ENCODE measurements at regions not wholly inside any gene's neighbourhood (a gene's known extent, or its start where the extent isn't known, plus 50 kb on each side); places are given as distances from the start of the nearest gene placed in this dataset.

GRCh38 chr5:77157732-77158532 lies 52.5 kb upstream of the PDE8B start:
- no peak for TF ChIP-seq CTCF (IDR thresholded peaks at IDR 0.05; ENCODE audit: low read depth, low read length)
- no peak overlapping the region for H3K4me3 ChIP-seq (ENCODE audit: low read depth, low read length)

- no peak overlapping the region for H3K4me3 ChIP-seq (ENCODE audit: low read depth, low read length)
- no peak for TF ChIP-seq CTCF (IDR thresholded peaks at IDR 0.05; ENCODE audit: low read depth, low read length)
Measured at GRCh38 chr5:77156379-77156778, 54.1 kb upstream of the PDE8B start.

GRCh38 chr5:77155179-77155785 lies 55.2 kb upstream of the PDE8B start:
- H3K4me3 ChIP-seq (ENCODE audit: low read depth, low read length), result no peak overlapping the region
- no peak for TF ChIP-seq CTCF (IDR thresholded peaks at IDR 0.05; ENCODE audit: low read depth, low read length)

- no peak overlapping the region for H3K4me3 ChIP-seq (ENCODE audit: low read depth, low read length)
- TF ChIP-seq CTCF (IDR thresholded peaks at IDR 0.05; ENCODE audit: low read depth, low read length), result no peak
Measured at GRCh38 chr5:77152441-77152840, 58.0 kb upstream of the PDE8B start.

GRCh38 chr5:77151501-77151900 lies 59.0 kb upstream of the PDE8B start:
- no peak for TF ChIP-seq CTCF (IDR thresholded peaks at IDR 0.05; ENCODE audit: low read depth, low read length)
- H3K4me3 ChIP-seq (ENCODE audit: low read depth, low read length), result no peak overlapping the region

- TF ChIP-seq CTCF (IDR thresholded peaks at IDR 0.05; ENCODE audit: low read depth, low read length), result no peak
Measured at GRCh38 chr5:77146896-77147295, 59.8 kb upstream of the ZBED3 start.

GRCh38 chr5:77145666-77146065 lies 58.6 kb upstream of the ZBED3 start:
- H3K4me3 ChIP-seq (ENCODE audit: low read depth, low read length), result no peak overlapping the region
- TF ChIP-seq CTCF (IDR thresholded peaks at IDR 0.05; ENCODE audit: low read depth, low read length), result no peak

More at GRCh38 chr5:77146896-77147295, 59.8 kb upstream of the ZBED3 start:
- H3K4me3 ChIP-seq (ENCODE audit: low read depth, low read length), result no peak overlapping the region

Data from WI38 (cell line).